GM12878 (cell line): ENCODE measurements at regions not wholly inside any gene's neighbourhood (a gene's known extent, or its start where the extent isn't known, plus 50 kb on each side); places are given as distances from the start of the nearest gene placed in this dataset.

Source experiments
- ATAC-seq: fragments of 200-7000 bp; cut with Tn5 transposase; 3 replicates; pipeline ENCODE4 v1.9.1; 2020; ENCODE audit warnings: mild to moderate bottlenecking, moderate library complexity
- BruUV-seq: library from RNA; stranded (reverse); fragments of 400-500 nt; replicated peaks from 2 replicates; lab custom pipeline; 2021; lab: Mats Ljungman, UMichigan
- CTCF ChIA-PET: fragments of 300-600 bp; sonication (Branson Sonifier 250); formaldehyde crosslinking; extraction: SDS; loops from one replicate; lab custom pipeline; 2021; ENCODE audit warnings: inconsistent platforms; lab: Yijun Ruan, JAX
- POLR2A ChIA-PET: fragments of 350-600 bp; formaldehyde crosslinking; extraction: SDS; loops from one replicate; lab custom pipeline; 2021; ENCODE audit warnings: inconsistent platforms; lab: Charles Lee
- RAD21 ChIA-PET: fragments of 300-600 bp; sonication (Branson Sonifier 250); formaldehyde crosslinking; loops from one replicate; lab custom pipeline; 2023; ENCODE audit warnings: antibody characterized with exemption; ENCODE audit not compliant: unreplicated experiment; lab: Charles Lee
- SMC1A ChIA-PET: fragments of 300-600 bp; sonication (Branson Sonifier 250); formaldehyde crosslinking; loops from one replicate; lab custom pipeline; 2023; ENCODE audit not compliant: unreplicated experiment, uncharacterized antibody; lab: Charles Lee
- DNase-seq: peaks from one replicate; pipeline ENCODE4 v3.0.0-alpha.2; 2011; ENCODE audit warnings: low read depth, low spot score
- FAIRE-seq: peaks from 3 replicates; lab custom pipeline; 2011; peaks lifted over from hg19 to GRCh38; lab: Jason Lieb, UNC
- H2AFZ ChIP-seq: 2 replicates; pipeline ENCODE4 v1.6.0; 2011; ENCODE audit warnings: low read depth, low read length, control low read depth; ENCODE audit not compliant: control insufficient read depth
- H3K27ac ChIP-seq: 2 replicates; pipeline ENCODE4 v1.5.1; 2011; ENCODE audit warnings: control low read depth; ENCODE audit not compliant: control insufficient read depth, insufficient read depth
- H3K27me3 ChIP-seq, 2 experiments: replicated peaks in 1 of 2; 2 replicates each; pipeline versions ENCODE4 v1.6.0 to v1.6.1; 2011; ENCODE audit warnings: low read length in 1 of 2; ENCODE audit not compliant: control insufficient read depth in 2 of 2, insufficient read depth in 2 of 2
- H3K36me3 ChIP-seq, 2 experiments: 2 replicates each; pipeline ENCODE4 v1.5.1; 2011; ENCODE audit warnings: low read length in 1 of 2; ENCODE audit not compliant: control insufficient read depth in 2 of 2, insufficient read depth in 2 of 2
- H3K4me1 ChIP-seq: 2 replicates; pipeline ENCODE4 v1.6.1; 2011; ENCODE audit warnings: mild to moderate bottlenecking, low read length, moderate library complexity, mixed read lengths; ENCODE audit not compliant: control insufficient read depth, insufficient read depth
- H3K4me2 ChIP-seq: 2 replicates; pipeline ENCODE4 v1.6.0; 2011; ENCODE audit warnings: control low read depth; ENCODE audit not compliant: control insufficient read depth, insufficient read depth
- H3K4me3 ChIP-seq: fragments of 200-600 bp; sonication (generic); 2 replicates; pipeline ENCODE4 v1.5.1; 2016
- H3K79me2 ChIP-seq: 2 replicates; pipeline ENCODE4 v1.6.0; 2011; ENCODE audit warnings: low read length; ENCODE audit not compliant: control insufficient read depth, insufficient read depth
- H3K9ac ChIP-seq: 2 replicates; pipeline ENCODE4 v1.8.0; 2011; ENCODE audit warnings: low read length, control low read depth, mixed read lengths; ENCODE audit not compliant: control insufficient read depth, insufficient read depth
- H3K9me3 ChIP-seq: replicated peaks from 3 replicates; pipeline ENCODE4 v1.5.1; 2011; ENCODE audit warnings: mild to moderate bottlenecking, low read length; ENCODE audit not compliant: control insufficient read depth, insufficient read depth
- H4K20me1 ChIP-seq: 2 replicates; pipeline ENCODE4 v1.6.0; 2011; ENCODE audit not compliant: control insufficient read depth, insufficient read depth
- ATF2 ChIP-seq: IDR thresholded peaks from 2 replicates; pipeline ENCODE4 v1.6.1; 2012; ENCODE audit warnings: low read length, inconsistent platforms
- CBX5 ChIP-seq: sonication (generic); IDR thresholded peaks from 2 replicates; pipeline ENCODE4 v1.6.1; 2016; ENCODE audit warnings: low read depth, moderate library complexity, mild to moderate bottlenecking, inconsistent platforms
- CEBPZ ChIP-seq: fragments of 150-350 bp; IDR thresholded peaks from 2 replicates; pipeline ENCODE4 v1.6.1; 2016; ENCODE audit warnings: low read depth, low read length
- CHD2 ChIP-seq: IDR thresholded peaks from 2 replicates; pipeline ENCODE4 v1.6.1; 2011; ENCODE audit warnings: low read depth, low read length, improper control_type of control experiment, borderline replicate concordance
- CHD4 ChIP-seq: fragments of 200-600 bp; sonication (generic); IDR thresholded peaks from 2 replicates; pipeline ENCODE4 v1.6.1; 2016; ENCODE audit warnings: mild to moderate bottlenecking
- ESRRA ChIP-seq: IDR thresholded peaks from 2 replicates; pipeline ENCODE4 v1.6.1; 2012; ENCODE audit warnings: mild to moderate bottlenecking, low read length, improper control_type of control experiment
- GATAD2B ChIP-seq: fragments of 450-650 bp; conservative IDR thresholded peaks from 2 replicates; pipeline ENCODE4 v1.6.1; 2017; ENCODE audit warnings: low read depth, mild to moderate bottlenecking, moderate library complexity
- IRF3 ChIP-seq: fragments of 450-650 bp; IDR thresholded peaks from 2 replicates; pipeline ENCODE4 v1.6.1; 2014; ENCODE audit warnings: mild to moderate bottlenecking
- MYC ChIP-seq: IDR thresholded peaks from 2 replicates; pipeline ENCODE4 v1.6.1; 2011; ENCODE audit warnings: mild to moderate bottlenecking, low read length, moderate library complexity, inconsistent platforms; ENCODE audit not compliant: insufficient read depth, insufficient replicate concordance, insufficient read length, severe bottlenecking
- NFYA ChIP-seq: IDR thresholded peaks from 2 replicates; pipeline ENCODE4 v1.6.1; 2011; ENCODE audit warnings: low read depth, mild to moderate bottlenecking, low read length, improper control_type of control experiment, borderline replicate concordance
- NR2C1 ChIP-seq: fragments of 450-650 bp; IDR thresholded peaks from 2 replicates; pipeline ENCODE4 v1.6.1; 2017; ENCODE audit warnings: antibody characterized with exemption, mild to moderate bottlenecking, moderate library complexity
- POLR2A ChIP-seq: IDR thresholded peaks from 2 replicates; pipeline ENCODE4 v1.6.1; 2011; ENCODE audit warnings: low read depth, mild to moderate bottlenecking, low read length
- RB1 ChIP-seq: fragments of 450-650 bp; formaldehyde crosslinking; IDR thresholded peaks from 2 replicates; pipeline ENCODE4 v1.6.1; 2017; ENCODE audit warnings: mild to moderate bottlenecking, borderline replicate concordance
- YBX1 ChIP-seq: fragments of 450-650 bp; IDR thresholded peaks from 2 replicates; pipeline ENCODE4 v1.6.1; 2016; ENCODE audit warnings: antibody characterized with exemption
- ZNF687 ChIP-seq: fragments of 450-650 bp; IDR thresholded peaks from 2 replicates; pipeline ENCODE4 v1.6.1; 2017; ENCODE audit warnings: mild to moderate bottlenecking, moderate library complexity
- WGBS: methylation state at CpG from one replicate; pipeline ENCODE4 v1.1.6; 2016; ENCODE audit warnings: low lambda C conversion rate; ENCODE audit not compliant: insufficient replicate concordance, insufficient coverage; ENCODE audit errors: missing lambda C conversion rate; 5-methylcytosine and 5-hydroxymethylcytosine counted together
- in situ Hi-C: fragments of 300-500 bp; cut with MboI; formaldehyde crosslinking; loops from 9 replicates; pipeline ENCODE4 v1.14.3; 2018; ENCODE audit warnings: mixed read lengths
- intact Hi-C: fragments of 100-400 bp; cut with micrococcal nuclease; formaldehyde crosslinking; loops from one replicate; pipeline ENCODE4 v1.14.2; 2022; ENCODE audit not compliant: unreplicated experiment

GRCh38 chr20:53660947-53661381 is 67.3 kb upstream of the ZNF217 start:
- Histone ChIP-seq H3K9ac (peak overlapping the region; percentile 57), H3K9me3 (peaks cover 1% of the 10 kb centered on the region; the same call in 1 of the 3 replicates), H3K36me3 (no peaks in the 10 kb centered on the region), H3K4me3 (peak overlapping the region; percentile 63), H3K27me3 (no peaks in the 10 kb centered on the region), H3K79me2 (no peaks in the 10 kb centered on the region), H3K4me1 (peaks cover 55% of the 10 kb centered on the region), H3K27ac (peak overlapping the region; percentile 84), H2AFZ (peak overlapping the region; percentile 14), H3K4me2 (peak overlapping the region; percentile 80), H4K20me1 (no peaks in the 10 kb centered on the region)
- ChIA-PET RAD21 (interaction anchor here (0.8 to 2.6 kb wide), 24 partner anchors 15 to 254 kb away, joined by 3 to 19 read pairs (median 4); no protein-coding TSS in a partner anchor), SMC1A (interaction anchor here (0.5 to 12.4 kb wide), 30 partner anchors 9 to 274 kb away, joined by 3 to 149 read pairs (median 4); no protein-coding TSS in a partner anchor), CTCF (interaction anchor here (0.9 to 2.3 kb wide), 9 partner anchors 10 to 79 kb away, joined by 3 to 11 read pairs (median 4); no protein-coding TSS in a partner anchor), POLR2A (interaction anchor here (0.6 to 1.7 kb wide), 10 partner anchors 11 to 227 kb away, joined by 3 to 6 read pairs (median 4); no protein-coding TSS in a partner anchor)
- peak; percentile 54 for FAIRE-seq
- BruUV-seq, result no TSS peak
- DNase-seq, result no peak
- ATAC-seq, result peak; percentile 61
- in situ Hi-C loops, result no loop called here
- intact Hi-C loops, result loop anchor here (2.0 to 5.0 kb wide), 2 partner anchors 46 to 91 kb away; no protein-coding TSS in a partner anchor
- WGBS, result 27% methylated on average over 6 of the region's 6 CpGs
- no peak for TF ChIP-seq IRF3
- peak; percentile 88 for TF ChIP-seq ZNF687
- TF ChIP-seq NFYA, result no peak
- TF ChIP-seq NR2C1, result no peak
- no peak for TF ChIP-seq CHD2
- TF ChIP-seq ATF2, result peak; percentile 57
- TF ChIP-seq CHD4, result no peak
- no peak for TF ChIP-seq YBX1
- no peak for TF ChIP-seq RB1
- TF ChIP-seq CEBPZ, result no peak
- no peak for TF ChIP-seq CBX5
- no peak for TF ChIP-seq MYC
- TF ChIP-seq GATAD2B, result 0 out of 2 replicates have a peak, but pooled peaks have one; percentile 40
- TF ChIP-seq POLR2A, result no peak
- no peak for TF ChIP-seq ESRRA
